AG09319 (cell line): ENCODE measurements at regions not wholly inside any gene's neighbourhood (a gene's known extent, or its start where the extent isn't known, plus 50 kb on each side); places are given as distances from the start of the nearest gene placed in this dataset.

Experiments
- DNase-seq: peaks from one replicate; pipeline ENCODE4 v3.0.0-alpha.2; 2010; ENCODE audit warnings: low read depth; ENCODE audit errors: extremely low read depth
- CTCF ChIP-seq: IDR thresholded peaks from 2 replicates; pipeline ENCODE4 v1.5.1; 2011; ENCODE audit warnings: low read depth, mild to moderate bottlenecking, inconsistent platforms, low read length, moderate library complexity

GRCh38 chr10:113368666-113369364 lies 184.0 kb upstream of the HABP2 start:
- no peak for DNase-seq
- TF ChIP-seq CTCF: no peak

GRCh38 chr10:113369365-113369694 lies 183.5 kb upstream of the HABP2 start:
- DNase-seq: no peak
- no peak for TF ChIP-seq CTCF

DNA sequence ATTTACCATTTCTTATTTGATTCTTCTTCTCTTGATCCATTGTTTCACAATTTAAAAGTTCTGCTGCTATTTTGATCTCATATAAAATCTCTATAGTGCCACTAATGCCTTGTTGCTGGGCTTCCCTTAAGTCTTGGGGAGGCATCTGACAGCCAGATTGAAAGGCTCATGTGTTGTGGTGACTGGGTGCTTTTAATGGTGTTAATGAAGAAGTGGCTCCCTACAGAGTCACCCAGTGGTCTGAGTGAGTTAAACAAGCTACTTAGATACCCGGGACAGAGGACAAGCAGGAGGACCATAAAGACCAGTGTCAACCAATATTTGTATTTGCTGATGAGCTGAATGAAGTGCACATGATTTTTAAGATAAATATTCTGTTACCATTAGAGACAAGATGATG lies 176.4 kb upstream of the HABP2 start:
- no peak for DNase-seq
- TF ChIP-seq CTCF: no peak

DNA sequence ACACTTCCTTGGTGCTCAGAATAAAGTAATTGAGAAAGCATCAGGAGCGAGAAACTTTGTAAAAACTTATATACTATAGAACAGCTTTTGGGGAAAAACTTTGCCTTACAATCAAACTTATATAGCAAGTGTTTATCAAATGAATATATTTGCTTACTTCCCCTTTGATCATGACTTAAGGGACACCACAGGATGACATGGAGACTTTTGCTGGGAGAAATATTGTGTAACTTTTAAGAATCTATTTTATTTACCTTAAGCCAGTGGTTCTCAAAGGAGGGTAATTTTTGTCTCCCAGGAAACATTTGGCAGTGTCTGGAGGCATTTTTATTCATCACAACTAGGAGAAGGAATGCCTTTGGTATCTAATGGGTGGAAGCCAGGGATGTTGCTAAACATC lies 173.8 kb upstream of the HABP2 start:
- DNase-seq: no peak

DNA sequence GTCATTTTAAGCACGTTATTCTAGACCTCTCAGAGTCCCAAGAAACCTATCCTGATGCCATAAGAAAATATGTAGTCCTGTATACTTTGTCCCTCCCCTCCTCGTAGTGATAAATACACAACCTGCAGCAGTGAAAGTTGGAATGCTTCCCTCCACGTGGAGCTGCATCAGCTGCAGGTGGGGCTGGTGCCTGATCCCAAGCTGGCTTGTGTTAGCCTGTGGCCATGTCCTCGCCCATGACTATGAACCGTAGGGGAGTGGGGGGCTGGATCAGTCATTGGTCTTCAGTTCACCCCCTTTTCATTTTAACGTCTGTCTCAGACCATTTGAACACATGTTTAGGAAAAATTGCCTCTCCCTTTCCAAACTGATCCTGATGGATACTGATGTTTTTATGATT lies 171.4 kb upstream of the HABP2 start:
- no peak for TF ChIP-seq CTCF
- no peak for DNase-seq

More for the DNA sequence above, 173.8 kb upstream of the HABP2 start:
- TF ChIP-seq CTCF: no peak

DNA sequence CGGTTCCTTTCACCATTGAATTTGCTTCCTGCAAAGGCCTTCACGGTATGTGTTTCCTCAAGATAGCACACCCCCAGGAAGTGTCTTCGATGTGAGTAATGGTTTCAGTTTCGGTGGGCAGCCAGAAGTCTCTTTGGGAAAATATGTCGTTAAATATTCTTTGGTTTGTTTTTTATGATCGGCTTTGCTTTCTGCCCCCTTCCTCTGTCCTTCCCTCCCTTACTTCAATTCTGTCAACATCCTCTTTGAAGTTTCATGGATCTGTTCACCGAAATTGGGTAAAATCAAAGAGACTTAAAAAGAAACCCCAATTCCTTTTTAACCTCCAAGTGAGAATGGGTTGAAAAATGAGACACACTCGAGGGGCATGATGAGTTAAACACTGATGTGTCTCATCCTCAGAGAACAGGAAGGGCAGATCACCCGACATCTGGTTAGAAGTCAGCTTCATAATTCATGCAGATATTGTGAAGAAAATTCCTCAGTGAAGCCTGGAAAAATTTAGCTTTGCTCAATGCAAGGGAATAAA lies 170.8 kb upstream of the HABP2 start:
- no peak for DNase-seq
- TF ChIP-seq CTCF: no peak

GRCh38 chr10:113382691-113383090 lies 170.2 kb upstream of the HABP2 start:
- no peak for DNase-seq
- no peak for TF ChIP-seq CTCF
